Endothelial cell of umbilical vein (primary cell): ENCODE measurements at regions not wholly inside any gene's neighbourhood (a gene's known extent, or its start where the extent isn't known, plus 50 kb on each side); places are given as distances from the start of the nearest gene placed in this dataset.

Source experiments
- BruUV-seq: library from RNA; stranded (reverse); fragments of 400-500 nt; replicated peaks from 2 replicates; lab custom pipeline; 2021; lab: Mats Ljungman, UMichigan
- CTCF ChIA-PET: fragments of 300-600, 350-600 bp; sonication (Branson Sonifier 250); formaldehyde crosslinking; loops from one replicate; lab custom pipeline; 2021; ENCODE audit warnings: antibody characterized with exemption, inconsistent platforms; lab: Charles Lee
- POLR2A ChIA-PET: fragments of 300-600, 350-600 bp; sonication (Branson Sonifier 250); formaldehyde crosslinking; loops from one replicate; lab custom pipeline; 2021; ENCODE audit warnings: antibody characterized with exemption, inconsistent platforms; lab: Charles Lee
- DNase-seq: peaks from one replicate; pipeline ENCODE4 v3.0.0-alpha.2; 2011; ENCODE audit warnings: low read depth, low spot score
- FAIRE-seq: peaks from 2 replicates; lab custom pipeline; 2011; peaks lifted over from hg19 to GRCh38; lab: Jason Lieb, UNC
- H2AFZ ChIP-seq: 2 replicates; pipeline ENCODE4 v1.6.0; 2012; ENCODE audit warnings: low read depth, low read length, control low read depth, inconsistent platforms
- H3K27ac ChIP-seq: 2 replicates; pipeline ENCODE4 v1.5.1; 2011; ENCODE audit warnings: low read depth, mild to moderate bottlenecking, control low read depth, low read length, moderate library complexity; ENCODE audit not compliant: insufficient read depth
- H3K27me3 ChIP-seq, 2 experiments: 2 replicates each; pipeline versions ENCODE4 v1.6.0 to v1.6.1; 2011; ENCODE audit warnings: low read length in 2 of 2, mixed read lengths in 1 of 2; ENCODE audit not compliant: control insufficient read depth in 2 of 2, insufficient read depth in 2 of 2
- H3K36me3 ChIP-seq, 2 experiments: 2 replicates in 1 of 2; 3 replicates in 1 of 2; pipeline ENCODE4 v1.5.1; 2011; ENCODE audit warnings: low read length in 2 of 2, mild to moderate bottlenecking in 1 of 2, moderate library complexity in 1 of 2; ENCODE audit not compliant: control insufficient read depth in 2 of 2, insufficient read depth in 2 of 2; ENCODE audit errors: extremely low read depth in 1 of 2
- H3K4me1 ChIP-seq: 3 replicates; pipeline ENCODE4 v1.5.1; 2011; ENCODE audit warnings: mild to moderate bottlenecking, low read length; ENCODE audit not compliant: control insufficient read depth, insufficient read depth; ENCODE audit errors: extremely low read depth
- H3K4me2 ChIP-seq: 2 replicates; pipeline ENCODE4 v1.6.1; 2011; ENCODE audit warnings: low read length, control low read depth, mixed read lengths; ENCODE audit not compliant: insufficient read depth
- H3K4me3 ChIP-seq, 3 experiments: fragments of 200-600 bp in 1 of 3; sonication (generic), shearing (Covaris generic) in 1 of 3; replicated peaks in 1 of 3; 2 replicates each; pipeline ENCODE4 v1.5.1; 2011 to 2016; ENCODE audit warnings: control low read depth in 3 of 3, low read length in 3 of 3, mild to moderate bottlenecking in 2 of 3, inconsistent platforms in 1 of 3, low read depth in 1 of 3, moderate library complexity in 1 of 3; ENCODE audit not compliant: insufficient read depth in 1 of 3
- H3K79me2 ChIP-seq: 2 replicates; pipeline ENCODE4 v1.6.0; 2012; ENCODE audit warnings: low read length, inconsistent platforms; ENCODE audit not compliant: control insufficient read depth, insufficient read depth
- H3K9ac ChIP-seq: replicated peaks from 2 replicates; pipeline ENCODE3; 2011; ENCODE audit warnings: low read length, control low read depth; ENCODE audit not compliant: insufficient read depth; ENCODE audit errors: extremely low read depth
- H3K9me1 ChIP-seq: replicated peaks from 3 replicates; pipeline ENCODE4 v1.6.0; 2011; ENCODE audit warnings: mild to moderate bottlenecking, low read length; ENCODE audit not compliant: control insufficient read depth, insufficient read depth; ENCODE audit errors: extremely low read depth
- H3K9me3 ChIP-seq: replicated peaks from 2 replicates; pipeline ENCODE4 v1.5.1; 2012; ENCODE audit warnings: low read length, inconsistent platforms; ENCODE audit not compliant: control insufficient read depth, insufficient read depth
- H4K20me1 ChIP-seq: replicated peaks from 2 replicates; pipeline ENCODE3; 2011; ENCODE audit warnings: mild to moderate bottlenecking, low read length; ENCODE audit not compliant: control insufficient read depth, insufficient read depth; ENCODE audit errors: extremely low read depth
- CTCF ChIP-seq, 2 donors: IDR thresholded peaks; 1 replicate in 1 of 2; 2 replicates in 1 of 2; pipeline ENCODE4 v1.5.1; 2011; ENCODE audit warnings: low read length in 2 of 2, mild to moderate bottlenecking in 2 of 2, moderate library complexity in 2 of 2, control low read depth in 1 of 2, inconsistent platforms in 1 of 2, low read depth in 1 of 2; ENCODE audit not compliant: insufficient read depth in 1 of 2; ENCODE audit errors: extremely low read depth in 1 of 2
- EZH2 ChIP-seq: IDR thresholded peaks from 2 replicates; pipeline ENCODE4 v1.6.1; 2012; ENCODE audit warnings: borderline replicate concordance, low read depth, mild to moderate bottlenecking, moderate library complexity, low read length, inconsistent platforms; ENCODE audit not compliant: severe bottlenecking
- FOS ChIP-seq: IDR thresholded peaks from 2 replicates; pipeline ENCODE4 v1.6.1; 2011; ENCODE audit warnings: mild to moderate bottlenecking, low read length, moderate library complexity, borderline replicate concordance; ENCODE audit not compliant: insufficient read depth
- GATA2 ChIP-seq: IDR thresholded peaks from 2 replicates; pipeline ENCODE4 v1.7.0; 2011; ENCODE audit warnings: low read depth, mild to moderate bottlenecking, moderate library complexity, mixed read lengths, low read length; ENCODE audit not compliant: insufficient read length, insufficient read depth
- JUN ChIP-seq: IDR thresholded peaks from 2 replicates; pipeline ENCODE4 v1.6.1; 2011; ENCODE audit warnings: borderline replicate concordance, low read depth; ENCODE audit not compliant: insufficient read length, insufficient read depth
- MAX ChIP-seq: IDR thresholded peaks from 2 replicates; pipeline ENCODE4 v1.6.1; 2011; ENCODE audit not compliant: insufficient read depth, insufficient read length
- MYC ChIP-seq: IDR thresholded peaks from one replicate; pipeline ENCODE4 v1.6.1; 2011; ENCODE audit warnings: mild to moderate bottlenecking, low read depth, low read length
- POLR2A ChIP-seq: IDR thresholded peaks from 2 replicates; pipeline ENCODE4 v1.6.1; 2012; ENCODE audit warnings: low read depth, mild to moderate bottlenecking, control low read depth, low read length
- POLR2AphosphoS5 ChIP-seq: IDR thresholded peaks from 2 replicates; pipeline ENCODE4 v1.6.1; 2012; ENCODE audit warnings: low read depth, mild to moderate bottlenecking, control low read depth, low read length, moderate library complexity; ENCODE audit not compliant: insufficient read depth
- dilution Hi-C: fragments of 300-500 bp; cut with MboI; formaldehyde crosslinking; loops from one replicate; pipeline ENCODE4 v1.15.0; 2019; ENCODE audit warnings: low sequenced_read_pairs; ENCODE audit not compliant: extremely low pct_ligation_motif_present
- intact Hi-C: fragments of 100-400 bp; cut with micrococcal nuclease; formaldehyde crosslinking; loops from one replicate; pipeline ENCODE4 v1.10.0; 2022

GRCh38 chr2:122822319-122822718 is 1066.9 kb downstream of the TSN start:
- ChIA-PET CTCF (no interaction called here), POLR2A (no interaction called here)
- Histone ChIP-seq H3K27ac (no peak overlapping the region), H3K4me2 (no peak overlapping the region), H3K27me3 (no peaks in the 10 kb centered on the region), H2AFZ (no peak overlapping the region), H4K20me1 (no peaks in the 10 kb centered on the region), H3K9me1 (no peaks in the 10 kb centered on the region), H3K36me3 (no peaks in the 10 kb centered on the region), H3K9me3 (peaks cover 2% of the 10 kb centered on the region), H3K79me2 (no peaks in the 10 kb centered on the region), H3K9ac (no peak overlapping the region), H3K4me1 (no peaks in the 10 kb centered on the region), H3K4me3 (no peak overlapping the region)
- FAIRE-seq (no peak), DNase-seq (no peak)
- dilution Hi-C loops: no loop called here
- BruUV-seq: no TSS peak
- intact Hi-C loops: no loop called here
- TF ChIP-seq POLR2A (no peak), JUN (no peak), CTCF (IDR thresholded peaks at IDR 0.05; ENCODE audit: extremely low read depth in 1 of 2, insufficient read depth in 1 of 2, low read depth in 1 of 2, low read length in 2 of 2) (no peak), POLR2AphosphoS5 (no peak), EZH2 (no peak), GATA2 (no peak), FOS (no peak), MYC (no peak), MAX (no peak)
